PC-3 (cell line): ENCODE measurements at regions not wholly inside any gene's neighbourhood (a gene's known extent, or its start where the extent isn't known, plus 50 kb on each side); places are given as distances from the start of the nearest gene placed in this dataset.

Experiments
- ATAC-seq: fragments of 200-7000 bp; cut with Tn5 transposase; 2 replicates; pipeline ENCODE4 v1.9.1; 2020; ENCODE audit warnings: mild to moderate bottlenecking, moderate library complexity
- BruUV-seq: library from RNA; stranded (reverse); fragments of 400-500 nt; replicated peaks from 2 replicates; lab custom pipeline; 2021; lab: Mats Ljungman, UMichigan
- CTCF ChIA-PET: fragments of 300-600 bp; sonication (Branson Sonifier 250); formaldehyde crosslinking; loops from one replicate; lab custom pipeline; 2022; ENCODE audit warnings: antibody characterized with exemption; lab: Charles Lee
- POLR2A ChIA-PET: fragments of 300-600 bp; sonication (Branson Sonifier 250); formaldehyde crosslinking; loops from one replicate; lab custom pipeline; 2022; ENCODE audit warnings: antibody characterized with exemption; ENCODE audit not compliant: unreplicated experiment; lab: Charles Lee
- DNase-seq: peaks from one replicate; pipeline ENCODE4 v3.0.0-alpha.2; 2015
- H2AFZ ChIP-seq: fragments of 300-600 bp; sonication (generic); 2 replicates; pipeline ENCODE4 v1.6.0; 2016; ENCODE audit warnings: antibody characterized with exemption, low read length
- H3F3A ChIP-seq: fragments of 300-600 bp; sonication (generic); one replicate; pipeline ENCODE4 v1.6.0; 2017; ENCODE audit warnings: antibody characterized with exemption, low read length, control low read depth, mild to moderate bottlenecking; ENCODE audit not compliant: unreplicated experiment
- H3K27ac ChIP-seq: fragments of 300-600 bp; sonication (generic); 2 replicates; pipeline ENCODE4 v1.5.1; 2016; ENCODE audit warnings: mild to moderate bottlenecking, low read length
- H3K27me3 ChIP-seq: fragments of 300-600 bp; sonication (generic); 2 replicates; pipeline ENCODE4 v1.6.1; 2016; ENCODE audit warnings: low read length, mixed read lengths
- H3K36me3 ChIP-seq: fragments of 300-600 bp; sonication (generic); 2 replicates; pipeline ENCODE4 v1.6.1; 2016; ENCODE audit warnings: low read depth, mixed run types, low read length, mixed read lengths
- H3K4me1 ChIP-seq: fragments of 300-600 bp; sonication (generic); 2 replicates; pipeline ENCODE4 v1.5.1; 2016; ENCODE audit warnings: low read length; ENCODE audit not compliant: insufficient read depth
- H3K4me2 ChIP-seq: fragments of 300-600 bp; sonication (generic); 2 replicates; pipeline ENCODE4 v1.6.0; 2016; ENCODE audit warnings: low read length
- H3K4me3 ChIP-seq: fragments of 300-600 bp; sonication (generic); 2 replicates; pipeline ENCODE4 v1.5.1; 2016; ENCODE audit warnings: mild to moderate bottlenecking, low read length, mixed read lengths
- H3K79me2 ChIP-seq: fragments of 300-600 bp; sonication (generic); 2 replicates; pipeline ENCODE4 v1.6.1; 2017; ENCODE audit warnings: low read length, mixed read lengths
- H3K9ac ChIP-seq: fragments of 300-600 bp; sonication (generic); 2 replicates; pipeline ENCODE4 v1.6.0; 2016; ENCODE audit warnings: mild to moderate bottlenecking, low read length
- H3K9me2 ChIP-seq: fragments of 300-600 bp; sonication (generic); replicated peaks from 2 replicates; pipeline ENCODE4 v1.6.1; 2016; ENCODE audit warnings: mixed run types, low read length, mixed read lengths
- H3K9me3 ChIP-seq: fragments of 300-600 bp; sonication (generic); 2 replicates; pipeline ENCODE4 v1.6.1; 2016; ENCODE audit warnings: low read length, mixed read lengths
- H4K20me1 ChIP-seq: fragments of 300-600 bp; sonication (generic); 2 replicates; pipeline ENCODE4 v1.6.1; 2016; ENCODE audit warnings: low read length, mixed read lengths
- CTCF ChIP-seq: fragments of 300-600 bp; sonication (generic); conservative IDR thresholded peaks from 2 replicates; pipeline ENCODE4 v1.5.1; 2017; ENCODE audit warnings: antibody characterized with exemption, low read depth, mild to moderate bottlenecking, low read length
- EZH2 ChIP-seq: fragments of 300-600 bp; sonication (generic); IDR thresholded peaks from one replicate; pipeline ENCODE4 v1.6.1; 2017; ENCODE audit warnings: antibody characterized with exemption, mild to moderate bottlenecking, low read length; ENCODE audit not compliant: unreplicated experiment
- EZH2phosphoT487 ChIP-seq: fragments of 300-600 bp; sonication (generic); IDR thresholded peaks from 2 replicates; pipeline ENCODE4 v1.6.1; 2018; ENCODE audit warnings: mild to moderate bottlenecking, antibody characterized with exemption, low read length, borderline replicate concordance
- intact Hi-C: fragments of 100-400 bp; cut with micrococcal nuclease; formaldehyde crosslinking; loops from 2 replicates; pipeline ENCODE4 v1.9.0; 2023

GRCh38 chr3:115245899-115246298, 98.8 kb upstream of the ZBTB20 start:
- no peak for TF ChIP-seq EZH2
- TF ChIP-seq EZH2phosphoT487, result no peak
- TF ChIP-seq CTCF, result no peak
- Histone ChIP-seq H3K4me3 (no peak overlapping the region; the same call in 1 of the 2 replicates), H3K4me2 (peak overlapping the region; percentile 71), H3F3A (peaks cover 6% of the 10 kb centered on the region), H3K9me2 (no peaks in the 10 kb centered on the region), H3K27ac (peak overlapping the region; percentile 95), H3K9ac (peak overlapping the region; percentile 58), H3K79me2 (no peaks in the 10 kb centered on the region), H3K27me3 (no peaks in the 10 kb centered on the region), H4K20me1 (no peaks in the 10 kb centered on the region), H2AFZ (no peak overlapping the region), H3K9me3 (no peaks in the 10 kb centered on the region), H3K4me1 (peaks cover 33% of the 10 kb centered on the region), H3K36me3 (no peaks in the 10 kb centered on the region)
- ATAC-seq, result peak; percentile 9; the same call in 1 of the 2 replicates
- ChIA-PET CTCF (no interaction called here), POLR2A (no interaction called here)
- no TSS peak for BruUV-seq
- intact Hi-C loops, result loop anchor here (5.0 kb wide), 1 partner anchor 576 kb away; no protein-coding TSS in a partner anchor
- DNase-seq, result peak; percentile 28

- peak overlapping the region; percentile 58; the same call in 1 of the 2 replicates for H3K9ac ChIP-seq
- DNase-seq (no peak), ATAC-seq (no peak)
- H3K27me3 ChIP-seq, result no peaks in the 10 kb centered on the region
- CTCF ChIA-PET, result no interaction called here
- POLR2A ChIA-PET, result no interaction called here
- no peaks in the 10 kb centered on the region for H4K20me1 ChIP-seq
- no TSS peak for BruUV-seq
- TF ChIP-seq EZH2phosphoT487 (no peak), EZH2 (no peak), CTCF (no peak)
- no peaks in the 10 kb centered on the region for H3K9me3 ChIP-seq
- H3K4me1 ChIP-seq, result peaks cover 37% of the 10 kb centered on the region
- no peaks in the 10 kb centered on the region for H3K36me3 ChIP-seq
- intact Hi-C loops, result loop anchor here (5.0 kb wide), 1 partner anchor 576 kb away; no protein-coding TSS in a partner anchor
- no peak overlapping the region for H2AFZ ChIP-seq
- H3K27ac ChIP-seq, result peak overlapping the region; percentile 95
- H3F3A ChIP-seq, result peaks cover 6% of the 10 kb centered on the region
- peak overlapping the region; percentile 71 for H3K4me2 ChIP-seq
- H3K4me3 ChIP-seq, result no peak overlapping the region
- no peaks in the 10 kb centered on the region for H3K9me2 ChIP-seq
- no peaks in the 10 kb centered on the region for H3K79me2 ChIP-seq
Observed at GRCh38 chr3:115246461-115247020, 99.5 kb upstream of the ZBTB20 start.

- Histone ChIP-seq H3K9me3 (no peaks in the 10 kb centered on the region), H3K4me3 (no peak overlapping the region), H3K4me2 (peak overlapping the region; percentile 73), H4K20me1 (no peaks in the 10 kb centered on the region), H3K27me3 (no peaks in the 10 kb centered on the region), H3K9ac (peak overlapping the region; percentile 58), H3K9me2 (no peaks in the 10 kb centered on the region), H3K36me3 (no peaks in the 10 kb centered on the region), H3K4me1 (peaks cover 39% of the 10 kb centered on the region), H2AFZ (no peak overlapping the region), H3F3A (peaks cover 6% of the 10 kb centered on the region), H3K27ac (peak overlapping the region; percentile 91), H3K79me2 (no peaks in the 10 kb centered on the region)
- ChIA-PET POLR2A (interaction anchor here (0.5 to 0.7 kb wide), 2 partner anchors 445 to 544 kb away, joined by 3 to 4 read pairs; no protein-coding TSS in a partner anchor), CTCF (no interaction called here)
- TF ChIP-seq EZH2phosphoT487, result no peak
- peak; percentile 62 for ATAC-seq
- DNase-seq, result peak; percentile 75
- no TSS peak for BruUV-seq
- intact Hi-C loops, result loop anchor here (5.0 kb wide), 1 partner anchor 574 kb away; no protein-coding TSS in a partner anchor
Observed at GRCh38 chr3:115248274-115248673, 101.2 kb upstream of the ZBTB20 start.
